ENCODE measurements at regions not wholly inside any gene's neighbourhood (a gene's known extent, or its start where the extent isn't known, plus 50 kb on each side); places are given as distances from the start of the nearest gene placed in this dataset.

DNA sequence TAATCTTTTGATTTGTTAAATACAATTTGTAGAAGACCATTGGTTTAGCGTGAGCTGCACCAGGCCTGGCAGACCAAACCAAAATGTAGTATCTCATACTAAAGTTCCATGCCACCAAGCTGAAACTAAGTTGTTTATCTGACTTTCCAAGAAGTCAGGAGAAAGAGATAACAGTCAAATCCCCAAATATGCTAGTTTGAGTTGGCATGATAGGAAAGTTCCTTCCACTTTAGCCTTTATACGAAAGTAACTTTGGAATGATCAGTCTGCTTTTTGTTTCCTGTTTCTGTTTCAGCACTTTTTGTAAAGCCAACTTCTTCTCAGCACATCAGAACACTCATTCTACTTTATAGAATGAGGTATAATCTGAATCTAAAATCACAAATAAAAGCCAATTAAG lies 449.2 kb downstream of the GRXCR1 start:
- DNase-seq (ENCODE audit: extremely low read depth, low read depth), result no peak

- no peak for DNase-seq (ENCODE audit: extremely low read depth, low read depth)
Observed at GRCh38 chr4:43343298-43343697, 450.8 kb downstream of the GRXCR1 start.

DNA sequence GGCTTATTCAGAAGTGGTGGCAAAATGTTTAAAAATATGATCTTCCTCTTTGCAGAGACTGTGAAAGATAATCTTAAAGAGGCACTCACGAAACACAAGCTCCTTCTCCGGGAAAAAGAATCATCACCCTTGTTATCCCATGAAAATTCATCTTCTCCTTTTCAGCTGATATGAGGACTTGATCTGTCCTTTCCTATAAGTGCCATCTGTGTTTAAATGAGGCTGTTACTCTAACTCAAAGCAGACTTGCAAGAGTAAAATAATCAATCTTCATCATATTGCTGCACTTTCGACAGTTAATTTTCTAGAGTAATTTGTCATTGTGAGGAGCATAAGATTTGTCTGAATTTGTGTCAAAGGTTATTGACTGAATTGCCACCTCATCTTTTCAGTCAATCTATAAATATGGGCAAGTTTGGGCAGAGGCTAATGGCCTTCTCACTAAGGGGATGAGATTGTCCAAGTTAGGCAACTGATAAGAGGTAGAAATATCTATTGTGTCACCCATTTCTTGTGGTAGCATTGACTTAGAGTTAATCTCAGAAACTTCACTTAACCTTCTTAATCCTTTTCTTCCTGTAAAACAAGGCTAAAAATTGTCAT lies 452.9 kb downstream of the GRXCR1 start:
- DNase-seq (ENCODE audit: extremely low read depth, low read depth), result no peak

- no peak for DNase-seq (ENCODE audit: extremely low read depth, low read depth)
Observed at GRCh38 chr4:43348591-43348990, 456.1 kb downstream of the GRXCR1 start.

DNA sequence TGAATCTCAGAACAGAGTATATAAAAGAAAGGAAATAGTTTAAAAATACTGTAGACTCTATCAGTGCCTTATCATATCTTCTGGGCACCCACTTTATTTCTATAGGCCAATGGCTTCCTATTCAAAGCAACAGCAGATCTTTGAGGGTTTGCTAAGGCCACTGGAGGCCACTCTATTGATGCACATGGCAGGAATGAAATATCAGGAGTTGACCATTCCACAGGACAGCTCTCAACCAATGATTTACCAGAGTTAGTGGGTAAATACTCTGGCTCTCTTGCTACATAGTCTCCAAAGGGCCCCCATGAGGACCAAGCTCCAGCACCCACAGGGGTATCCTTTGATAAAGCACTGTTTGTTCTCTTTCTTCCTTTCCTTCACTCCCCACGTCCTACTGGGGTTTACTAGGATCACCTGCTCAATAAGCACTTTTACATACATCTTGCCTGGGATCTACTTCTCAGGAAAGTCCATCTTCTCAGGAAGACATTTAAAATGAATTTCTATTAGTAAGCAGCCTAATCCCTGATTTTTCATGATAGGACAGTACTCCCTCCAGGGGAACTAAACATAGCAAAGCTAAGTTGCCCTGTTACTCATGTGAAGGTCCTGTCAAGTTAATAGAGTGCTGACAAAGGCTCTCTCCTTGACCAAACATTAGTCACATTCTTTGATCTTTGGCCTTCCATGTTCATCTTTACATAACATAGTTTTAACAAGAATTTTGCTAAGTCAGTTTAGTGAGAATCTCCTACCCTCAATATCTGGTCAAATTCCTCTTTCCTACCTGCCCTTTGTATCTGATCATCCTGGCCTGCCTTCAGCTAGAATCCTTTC lies 459.7 kb downstream of the GRXCR1 start:
- DNase-seq (ENCODE audit: extremely low read depth, low read depth), result no peak

- no peak for DNase-seq (ENCODE audit: extremely low read depth, low read depth)
Observed at GRCh38 chr4:43352859-43353258, 460.3 kb downstream of the GRXCR1 start.

DNA sequence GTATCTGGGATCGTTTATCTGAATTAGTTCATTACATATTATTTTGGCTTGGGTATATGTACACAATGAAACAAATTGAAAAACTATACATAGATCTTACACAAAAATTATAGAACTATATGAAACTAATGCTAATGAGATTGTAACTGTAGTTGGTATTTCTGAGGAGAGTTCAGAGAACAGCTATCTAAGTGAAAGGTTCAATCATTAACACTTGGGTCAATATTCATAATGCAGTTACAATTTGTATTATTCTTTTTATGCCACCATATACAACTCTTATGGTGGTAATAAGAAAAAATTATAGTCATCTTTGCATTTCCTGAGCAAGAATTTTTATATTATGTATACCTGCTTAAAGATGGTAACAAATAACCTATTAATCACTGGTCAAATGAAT lies 461.0 kb downstream of the GRXCR1 start:
- DNase-seq (ENCODE audit: extremely low read depth, low read depth), result no peak

DNA sequence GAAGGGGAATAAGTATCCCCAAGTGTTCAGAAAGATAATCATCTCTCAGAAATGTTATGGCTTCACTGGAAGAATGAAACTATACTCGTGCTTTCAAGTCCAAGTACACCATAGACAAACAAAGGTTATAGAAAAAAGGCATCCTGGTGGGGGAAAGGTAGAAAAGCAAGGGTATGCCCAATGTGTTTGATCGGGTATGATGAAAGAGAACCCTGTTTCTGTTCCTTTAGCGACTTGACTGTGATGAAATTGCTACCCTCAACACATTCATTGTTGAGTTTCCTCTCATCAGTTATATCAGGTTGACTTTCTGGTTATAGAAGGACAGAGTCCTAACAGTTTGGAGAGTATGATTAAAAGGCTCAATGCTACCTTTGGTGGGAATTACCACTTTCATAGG lies 464.3 kb downstream of the GRXCR1 start:
- no peak for DNase-seq (ENCODE audit: extremely low read depth, low read depth)

GRCh38 chr4:43357252-43357974 lies 464.9 kb downstream of the GRXCR1 start:
- DNase-seq (ENCODE audit: extremely low read depth, low read depth), result no peak

DNA sequence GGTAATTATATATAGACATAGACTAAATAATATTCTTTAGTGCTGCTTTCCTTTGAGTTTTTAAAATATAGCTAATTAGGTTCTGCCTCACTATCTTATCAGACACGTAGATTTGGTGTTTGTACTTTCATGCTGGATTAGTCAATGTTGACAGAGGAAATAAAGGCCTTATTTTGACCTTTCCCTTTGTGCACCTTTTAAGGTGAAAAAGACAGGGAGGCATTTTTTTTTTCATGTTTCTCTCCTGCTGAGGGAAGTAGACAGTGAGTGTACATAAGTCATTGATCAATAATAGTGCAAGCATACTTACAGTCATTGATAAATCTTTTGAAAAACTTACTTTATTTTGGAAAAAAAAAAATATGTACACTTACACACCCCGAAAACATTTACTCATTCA lies 467.8 kb downstream of the GRXCR1 start:
- no peak for DNase-seq (ENCODE audit: extremely low read depth, low read depth)

DNA sequence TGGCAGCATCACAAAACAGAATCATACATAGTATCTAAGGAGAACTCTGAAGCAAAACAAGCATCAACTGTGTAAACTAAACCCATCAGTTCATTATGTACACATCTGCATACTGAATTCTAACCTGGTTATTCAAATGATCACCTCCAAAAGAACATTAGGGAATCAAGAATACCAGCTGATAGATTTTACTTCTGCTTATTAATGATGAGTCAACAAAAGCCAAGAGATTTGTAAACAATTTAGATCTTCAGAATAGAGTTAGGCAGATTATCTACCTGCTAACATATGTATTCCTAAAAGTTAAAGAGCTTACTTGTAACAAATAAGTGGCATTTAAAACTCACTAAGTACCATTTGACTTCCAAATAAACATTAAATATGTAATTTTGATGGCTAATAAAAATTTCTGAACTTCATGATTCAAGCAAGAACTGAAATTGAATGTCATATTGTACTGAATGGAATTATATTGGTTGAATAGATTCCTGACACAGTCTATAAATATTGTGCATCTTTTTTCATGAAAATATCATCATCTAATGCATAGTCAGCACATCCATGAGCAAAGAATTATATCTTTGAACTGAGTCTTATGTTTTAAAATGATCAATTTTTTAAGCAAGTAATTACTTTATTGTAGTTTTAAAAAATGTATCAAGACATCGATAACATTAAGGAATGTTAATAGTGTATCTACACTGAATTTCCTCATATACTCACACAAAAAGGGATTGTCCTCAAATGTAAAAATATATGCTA lies 470.5 kb downstream of the GRXCR1 start:
- no peak for DNase-seq (ENCODE audit: extremely low read depth, low read depth)

DNA sequence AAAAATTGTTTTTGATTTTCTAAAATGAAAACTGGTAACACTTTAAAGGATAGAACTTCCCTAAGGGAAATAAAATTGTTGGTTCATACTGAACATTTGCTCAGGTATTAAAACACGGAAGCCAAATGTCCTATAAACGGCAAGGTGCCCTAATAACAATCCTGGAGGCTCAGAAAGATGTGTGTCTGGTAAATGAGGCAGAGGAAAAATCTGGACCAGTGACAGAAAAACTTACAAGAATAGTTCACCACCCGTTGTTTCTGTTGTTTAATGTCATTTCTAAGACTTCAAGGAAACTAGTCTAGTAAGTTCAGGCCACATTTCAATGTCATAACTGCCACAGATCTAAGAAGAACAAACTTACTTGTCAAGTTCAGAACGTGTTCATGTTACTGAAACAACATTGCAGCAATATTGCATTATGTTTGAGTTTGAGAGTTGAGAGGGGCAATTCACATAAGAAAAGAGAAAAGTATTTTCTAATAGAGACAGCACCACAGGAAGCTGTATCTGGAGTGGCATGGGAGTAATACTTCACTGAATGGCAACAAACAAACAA lies 476.6 kb downstream of the GRXCR1 start:
- no peak for DNase-seq (ENCODE audit: extremely low read depth, low read depth)

GRCh38 chr4:43373201-43373600 lies 480.7 kb downstream of the GRXCR1 start:
- DNase-seq (ENCODE audit: extremely low read depth, low read depth), result no peak

DNA sequence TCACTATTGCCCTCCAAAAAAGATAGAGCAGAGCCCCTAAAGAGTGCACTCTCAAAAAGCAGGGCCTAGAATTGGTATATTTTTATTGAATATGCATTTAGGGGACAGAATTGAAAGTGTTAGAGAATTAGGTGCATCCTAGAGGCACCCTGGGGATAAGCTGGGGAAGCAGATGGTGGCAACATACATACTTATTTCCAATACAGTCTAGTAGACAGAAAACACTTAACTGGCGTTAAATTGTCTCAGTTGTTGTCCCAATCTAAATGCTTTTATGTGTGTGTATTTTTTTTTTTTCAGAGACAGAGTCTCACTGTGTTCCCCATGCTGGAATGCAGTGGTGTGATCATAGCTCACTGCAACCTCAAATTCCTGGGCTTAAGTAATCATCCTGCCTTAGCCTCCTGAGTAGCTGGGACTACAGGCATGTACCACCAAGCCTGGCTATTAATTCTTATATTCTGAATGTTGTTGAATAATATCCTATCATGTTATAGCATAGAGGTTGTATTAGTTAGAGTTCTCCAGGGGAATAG lies 481.8 kb downstream of the GRXCR1 start:
- no peak for DNase-seq (ENCODE audit: extremely low read depth, low read depth)

DNA sequence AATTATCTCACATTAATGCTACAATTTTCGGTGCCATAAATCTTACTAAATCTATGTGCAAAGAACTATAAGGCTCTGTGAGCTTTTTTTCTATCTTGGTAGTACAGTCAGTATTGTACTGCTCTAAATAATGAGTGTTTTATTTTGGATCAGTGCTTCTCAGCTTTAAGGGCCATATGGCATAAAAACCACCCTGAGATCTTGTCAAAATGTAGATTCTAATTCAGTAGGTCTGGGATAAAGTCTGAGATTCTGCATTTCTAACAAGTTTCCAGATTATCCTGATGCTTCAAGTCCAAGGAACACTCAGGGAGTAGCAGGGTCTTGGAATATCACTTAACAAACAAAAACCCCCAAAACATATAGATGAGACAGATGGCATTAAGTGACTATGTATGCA lies 486.5 kb downstream of the GRXCR1 start:
- no peak for DNase-seq (ENCODE audit: extremely low read depth, low read depth)

DNA sequence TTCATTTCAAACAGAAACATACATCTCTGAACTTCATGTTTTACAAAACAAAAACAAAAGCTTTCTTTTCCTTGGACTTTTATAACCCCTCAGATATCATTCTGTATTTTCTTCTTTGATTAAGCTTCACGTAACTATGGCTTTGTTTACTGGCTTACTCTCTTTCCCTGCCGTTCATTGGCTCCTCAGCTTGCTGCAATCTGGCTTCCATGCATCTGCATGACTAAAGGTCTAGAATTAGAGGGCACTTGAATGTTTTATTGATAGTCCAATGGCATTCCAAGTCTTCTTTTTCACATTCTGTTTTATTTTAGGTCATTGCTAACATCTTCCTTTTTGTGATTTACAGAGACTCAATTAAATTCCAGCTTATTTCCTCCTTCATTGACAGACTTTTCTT lies 487.6 kb downstream of the GRXCR1 start:
- DNase-seq (ENCODE audit: extremely low read depth, low read depth), result no peak

GRCh38 chr4:43391069-43391468 lies 498.6 kb downstream of the GRXCR1 start:
- DNase-seq (ENCODE audit: extremely low read depth, low read depth), result no peak

- DNase-seq (ENCODE audit: extremely low read depth, low read depth), result no peak
Observed at GRCh38 chr4:43394976-43395375, 502.5 kb downstream of the GRXCR1 start.

- no peak for DNase-seq (ENCODE audit: extremely low read depth, low read depth)
Observed at GRCh38 chr4:43399726-43400125, 507.2 kb downstream of the GRXCR1 start.

DNA sequence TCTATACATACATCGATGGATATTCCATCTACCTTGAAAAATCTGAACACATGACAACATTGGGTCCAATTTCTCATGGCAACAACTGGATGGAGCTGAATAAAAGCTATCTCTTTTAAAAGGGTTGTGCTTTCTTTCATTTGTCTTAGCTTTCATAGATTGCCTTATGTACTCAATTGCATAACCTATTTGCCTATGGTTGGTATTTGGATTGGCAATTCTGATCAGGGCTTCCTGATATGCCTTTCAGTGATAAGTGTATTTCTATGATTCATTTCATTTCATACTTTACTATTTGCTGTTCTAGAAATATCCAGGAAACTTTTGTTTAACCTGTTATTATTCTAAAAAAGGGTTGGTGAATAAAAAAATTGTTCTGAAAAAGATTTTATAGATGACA lies 509.9 kb downstream of the GRXCR1 start:
- DNase-seq (ENCODE audit: extremely low read depth, low read depth), result no peak

GRCh38 chr4:43410636-43411035 lies 518.1 kb downstream of the GRXCR1 start:
- DNase-seq (ENCODE audit: extremely low read depth, low read depth), result no peak

All from NCI-H460 (cell line).